ENCODE measurements at regions not wholly inside any gene's neighbourhood (a gene's known extent, or its start where the extent isn't known, plus 50 kb on each side); places are given as distances from the start of the nearest gene placed in this dataset.
A peak's percentile ranks its signal among the peaks of the same experiment; 100 is the strongest.
"Not testable (repeated sequence)": the region's sequence is repeated elsewhere in the genome, so short reads cannot be mapped to it uniquely, and the experiment has no call there.

- TF ChIP-seq CTCF (IDR thresholded peaks at IDR 0.05; ENCODE audit: unreplicated experiment in 3 of 3): no peak
- H3K9me3 Mint-ChIP-seq: peaks cover 3% of the 10 kb centered on the region
- H3K4me3 Mint-ChIP-seq: no peak overlapping the region
- H3K27ac Mint-ChIP-seq: no peak overlapping the region
- no peaks in the 10 kb centered on the region for H3K4me1 Mint-ChIP-seq
- no peaks in the 10 kb centered on the region for H3K36me3 Mint-ChIP-seq (ENCODE audit: low read depth)
- H3K27me3 Mint-ChIP-seq (ENCODE audit: low read depth): no peaks in the 10 kb centered on the region
Observed at GRCh38 chr3:193039058-193039457, 121.4 kb upstream of the MB21D2 start.

- peaks cover 3% of the 10 kb centered on the region for H3K9me3 Mint-ChIP-seq
- H3K27me3 Mint-ChIP-seq (ENCODE audit: low read depth): no peaks in the 10 kb centered on the region
- TF ChIP-seq CTCF (IDR thresholded peaks at IDR 0.05; ENCODE audit: unreplicated experiment in 3 of 3): peak; percentile 39 to 56 (median 46)
- no peak overlapping the region for H3K27ac Mint-ChIP-seq
- H3K4me3 Mint-ChIP-seq: no peak overlapping the region
- H3K4me1 Mint-ChIP-seq: peaks cover 2% of the 10 kb centered on the region
- no peaks in the 10 kb centered on the region for H3K36me3 Mint-ChIP-seq (ENCODE audit: low read depth)
Observed at GRCh38 chr3:193040836-193041672, 123.4 kb upstream of the MB21D2 start.

DNA sequence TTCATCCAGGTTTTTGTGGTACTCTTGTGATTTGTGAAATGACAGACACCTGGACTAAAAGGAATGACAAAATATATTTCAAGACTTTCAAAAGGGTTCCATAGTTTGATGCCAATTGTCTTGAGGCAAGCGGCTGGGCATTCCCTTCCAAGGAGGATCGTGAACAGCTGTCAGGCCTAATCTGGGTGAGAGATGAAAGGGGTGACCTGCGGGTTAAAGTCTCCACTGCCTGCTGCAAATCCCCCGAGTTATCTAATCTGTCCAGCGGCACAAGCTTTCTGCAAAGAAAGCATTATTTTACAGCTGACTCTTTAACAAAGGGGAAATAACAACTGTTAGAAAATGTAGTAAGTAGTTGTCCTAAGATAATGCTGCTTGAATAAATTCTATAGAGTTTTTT, 128.7 kb upstream of the MB21D2 start:
- Mint-ChIP-seq H3K27ac (no peak overlapping the region), H3K27me3 (ENCODE audit: low read depth) (no peaks in the 10 kb centered on the region), H3K36me3 (ENCODE audit: low read depth) (no peaks in the 10 kb centered on the region), H3K9me3 (no peaks in the 10 kb centered on the region), H3K4me3 (no peak overlapping the region), H3K4me1 (peaks cover 9% of the 10 kb centered on the region)
- no peak for TF ChIP-seq CTCF (IDR thresholded peaks at IDR 0.05; ENCODE audit: unreplicated experiment in 3 of 3)

GRCh38 chr3:193047461-193047860, 129.8 kb upstream of the MB21D2 start:
- H3K36me3 Mint-ChIP-seq (ENCODE audit: low read depth); H3K27ac Mint-ChIP-seq; H3K9me3 Mint-ChIP-seq; H3K27me3 Mint-ChIP-seq (ENCODE audit: low read depth); H3K4me3 Mint-ChIP-seq: not testable (repeated sequence)
- peaks cover 15% of the 10 kb centered on the region for H3K4me1 Mint-ChIP-seq

DNA sequence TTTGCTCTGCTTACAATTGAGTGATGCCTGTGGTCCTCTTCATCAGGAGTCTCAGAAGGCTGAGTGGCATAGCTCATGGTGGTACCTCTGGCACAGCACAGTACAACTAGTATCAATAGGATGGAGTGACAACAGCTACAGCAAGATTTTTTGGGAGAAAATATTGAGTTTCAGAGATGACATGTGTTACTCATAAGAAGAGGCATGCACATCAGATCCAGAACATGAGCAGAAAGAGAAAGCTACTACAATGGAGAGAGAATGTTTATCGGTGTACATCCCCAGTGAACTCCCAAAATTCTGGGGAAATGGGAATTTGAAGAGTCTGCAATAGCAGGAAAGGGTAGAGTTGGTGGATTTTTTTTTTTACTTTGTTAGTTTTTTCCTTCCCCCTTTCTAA, 130.5 kb upstream of the MB21D2 start:
- H3K4me1 Mint-ChIP-seq: peaks cover 15% of the 10 kb centered on the region
- no peaks in the 10 kb centered on the region for H3K36me3 Mint-ChIP-seq (ENCODE audit: low read depth)
- H3K27me3 Mint-ChIP-seq (ENCODE audit: low read depth): no peaks in the 10 kb centered on the region
- TF ChIP-seq CTCF (IDR thresholded peaks at IDR 0.05; ENCODE audit: unreplicated experiment in 3 of 3): no peak
- H3K4me3 Mint-ChIP-seq: no peak overlapping the region
- H3K27ac Mint-ChIP-seq: no peak overlapping the region
- H3K9me3 Mint-ChIP-seq: no peaks in the 10 kb centered on the region

- H3K36me3 Mint-ChIP-seq (ENCODE audit: low read depth): no peaks in the 10 kb centered on the region
- H3K4me1 Mint-ChIP-seq: peaks cover 15% of the 10 kb centered on the region
Observed at GRCh38 chr3:193049935-193050334, 132.3 kb upstream of the MB21D2 start.

More at GRCh38 chr3:193049935-193050334, 132.3 kb upstream of the MB21D2 start:
- H3K27me3 Mint-ChIP-seq (ENCODE audit: low read depth): no peaks in the 10 kb centered on the region
- H3K27ac Mint-ChIP-seq: no peak overlapping the region
- no peaks in the 10 kb centered on the region for H3K9me3 Mint-ChIP-seq
- H3K4me3 Mint-ChIP-seq: no peak overlapping the region
- no peak for TF ChIP-seq CTCF (IDR thresholded peaks at IDR 0.05; ENCODE audit: unreplicated experiment in 3 of 3)
